Neural cell (in vitro differentiated cells): ENCODE measurements at regions not wholly inside any gene's neighbourhood (a gene's known extent, or its start where the extent isn't known, plus 50 kb on each side); places are given as distances from the start of the nearest gene placed in this dataset.

ENCODE experiments used
- H2AFZ ChIP-seq: fragments of 200-600, 300-800 bp; sonication (generic), shearing (Covaris generic); 2 replicates; pipeline ENCODE4 v1.6.0; 2014; ENCODE audit warnings: low read depth, mild to moderate bottlenecking, antibody characterized with exemption, low read length, moderate library complexity
- H3F3A ChIP-seq: fragments of 200-600 bp; shearing (Covaris generic); 2 replicates; pipeline ENCODE4 v1.6.1; 2016; ENCODE audit warnings: mild to moderate bottlenecking, moderate library complexity, mixed read lengths, antibody characterized with exemption, low read length; ENCODE audit not compliant: insufficient read depth, poor library complexity, severe bottlenecking
- H3K27ac ChIP-seq: fragments of 200-600, 300-800 bp; sonication (generic), shearing (Covaris generic); 2 replicates; pipeline ENCODE4 v1.5.1; 2014; ENCODE audit warnings: mild to moderate bottlenecking, low read length, moderate library complexity
- H3K27me3 ChIP-seq: fragments of 300-800, 200-600 bp; sonication (generic), shearing (Covaris generic); 2 replicates; pipeline ENCODE4 v1.6.0; 2014; ENCODE audit warnings: mild to moderate bottlenecking, low read depth, low read length, moderate library complexity; ENCODE audit not compliant: insufficient read depth
- H3K36me3 ChIP-seq: fragments of 300-800, 200-600 bp; sonication (generic), shearing (Covaris generic); 2 replicates; pipeline ENCODE4 v1.5.1; 2014; ENCODE audit warnings: mild to moderate bottlenecking, antibody characterized with exemption, low read length, moderate library complexity; ENCODE audit not compliant: insufficient read depth
- H3K4me2 ChIP-seq: fragments of 300-800, 200-600 bp; sonication (generic), shearing (Covaris generic); 2 replicates; pipeline ENCODE4 v1.6.0; 2014; ENCODE audit warnings: mild to moderate bottlenecking, low read length
- H3K4me3 ChIP-seq: fragments of 300-800, 200-600 bp; sonication (generic), shearing (Covaris generic); 2 replicates; pipeline ENCODE4 v1.5.1; 2014; ENCODE audit warnings: mild to moderate bottlenecking, low read length, moderate library complexity
- H3K79me2 ChIP-seq: fragments of 200-600 bp; shearing (Covaris generic); replicated peaks from 2 replicates; pipeline ENCODE4 v1.6.0; 2014; ENCODE audit warnings: mild to moderate bottlenecking, low read length, moderate library complexity; ENCODE audit not compliant: insufficient read depth
- H3K9ac ChIP-seq: fragments of 300-800, 200-600 bp; sonication (generic), shearing (Covaris generic); 2 replicates; pipeline ENCODE4 v1.6.1; 2016; ENCODE audit warnings: mild to moderate bottlenecking, low read length, mixed read lengths
- H3K9me2 ChIP-seq: fragments of 200-600 bp; shearing (Covaris generic); 2 replicates; pipeline ENCODE4 v1.6.1; 2016; ENCODE audit warnings: mild to moderate bottlenecking, low read length, mixed read lengths; ENCODE audit not compliant: insufficient read depth
- H3K9me3 ChIP-seq: fragments of 200-600, 300-800 bp; sonication (generic), shearing (Covaris generic); 2 replicates; pipeline ENCODE4 v1.6.1; 2016; ENCODE audit warnings: mild to moderate bottlenecking, mixed run types, low read length, moderate library complexity, mixed read lengths
- H4K20me1 ChIP-seq: fragments of 200-600 bp; shearing (Covaris generic); 2 replicates; pipeline ENCODE4 v1.6.1; 2016; ENCODE audit warnings: mild to moderate bottlenecking, mixed run types; ENCODE audit not compliant: insufficient read depth
- EP300 ChIP-seq: fragments of 450-650 bp; conservative IDR thresholded peaks from 2 replicates; pipeline ENCODE4 v1.6.1; 2014; ENCODE audit warnings: antibody characterized with exemption, mild to moderate bottlenecking, moderate library complexity; ENCODE audit not compliant: poor library complexity, severe bottlenecking
- EZH2 ChIP-seq: fragments of 200-600, 300-800 bp; shearing (Covaris generic), sonication (generic); IDR thresholded peaks from 2 replicates; pipeline ENCODE4 v1.6.1; 2014; ENCODE audit warnings: antibody characterized with exemption, low read length, borderline replicate concordance, mild to moderate bottlenecking; ENCODE audit not compliant: insufficient read depth, poor library complexity, severe bottlenecking
- MXI1 ChIP-seq: fragments of 450-650 bp; conservative IDR thresholded peaks from 2 replicates; pipeline ENCODE4 v1.6.1; 2014; ENCODE audit warnings: antibody characterized with exemption, mild to moderate bottlenecking; ENCODE audit not compliant: poor library complexity, severe bottlenecking
- POLR2AphosphoS5 ChIP-seq: IDR thresholded peaks from 2 replicates; pipeline ENCODE4 v1.6.1; 2012
- RAD21 ChIP-seq: fragments of 450-650 bp; conservative IDR thresholded peaks from 2 replicates; pipeline ENCODE4 v1.6.1; 2014; ENCODE audit warnings: antibody characterized with exemption, mild to moderate bottlenecking, moderate library complexity
- SMC3 ChIP-seq: fragments of 450-650 bp; conservative IDR thresholded peaks from 2 replicates; pipeline ENCODE4 v1.6.1; 2014; ENCODE audit warnings: antibody characterized with exemption, mild to moderate bottlenecking, moderate library complexity; ENCODE audit not compliant: poor library complexity
- TAF1 ChIP-seq: IDR thresholded peaks from 2 replicates; pipeline ENCODE4 v1.6.1; 2012; ENCODE audit warnings: low read depth
- TF ChIP-seq, protein P1 (sequence below): fragments of 450-650 bp; IDR thresholded peaks from 2 replicates; pipeline ENCODE4 v1.5.1; 2014; ENCODE audit warnings: antibody characterized with exemption, mild to moderate bottlenecking, moderate library complexity; ENCODE audit not compliant: poor library complexity, severe bottlenecking
- TF ChIP-seq, protein P2 (sequence below): IDR thresholded peaks from 2 replicates; pipeline ENCODE4 v1.6.1; 2012; ENCODE audit warnings: borderline replicate concordance

DNA sequence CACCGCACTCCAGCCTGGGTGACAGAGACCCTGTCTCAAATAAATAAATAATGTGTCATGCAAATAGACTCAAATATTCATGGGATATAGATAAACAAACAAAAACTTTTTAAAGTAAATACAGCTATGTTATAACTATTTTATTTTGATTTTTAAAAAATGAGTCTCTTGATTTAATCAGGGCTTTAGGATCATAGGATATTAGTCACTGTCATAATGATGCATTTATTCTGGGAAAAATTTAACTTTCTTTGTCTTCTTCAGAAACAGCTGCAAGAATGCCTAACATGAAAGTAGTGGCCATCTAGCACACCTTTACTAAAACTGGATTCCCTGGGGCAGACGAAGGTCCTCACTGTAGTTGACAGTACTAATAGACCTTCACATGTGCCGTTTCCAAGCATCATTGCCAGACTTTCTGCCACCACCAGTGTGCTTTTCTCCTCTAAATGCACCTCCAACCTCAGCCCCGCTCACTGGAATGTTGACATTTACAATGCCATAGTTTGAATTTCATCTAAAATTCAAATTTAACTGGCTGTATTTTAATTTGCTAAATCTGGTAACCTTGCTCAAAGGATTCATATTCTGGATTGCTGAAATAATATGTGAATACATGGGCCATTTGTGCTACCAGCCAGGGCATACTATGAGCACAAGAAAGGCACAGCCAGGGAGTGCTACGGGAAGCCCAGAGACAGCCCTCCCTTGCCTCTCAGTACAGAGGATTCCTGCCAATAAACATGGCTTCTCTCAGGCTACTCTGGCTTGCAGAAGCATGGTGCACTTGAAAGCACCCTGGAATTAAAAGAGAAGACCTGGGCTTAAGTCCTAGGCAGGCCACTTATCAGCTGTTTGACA lies 63.4 kb upstream of the ADO start:
- Histone ChIP-seq H3K27me3 (no peaks in the 10 kb centered on the region), H3K27ac (no peak overlapping the region), H2AFZ (no peak overlapping the region), H3K79me2 (no peaks in the 10 kb centered on the region), H3K9ac (no peak overlapping the region), H3K4me2 (no peak overlapping the region), H3K9me2 (no peaks in the 10 kb centered on the region), H3K36me3 (no peaks in the 10 kb centered on the region), H3K4me3 (no peak overlapping the region), H4K20me1 (no peaks in the 10 kb centered on the region), H3F3A (no peaks in the 10 kb centered on the region), H3K9me3 (no peaks in the 10 kb centered on the region)
- TF ChIP-seq, protein P1, sequence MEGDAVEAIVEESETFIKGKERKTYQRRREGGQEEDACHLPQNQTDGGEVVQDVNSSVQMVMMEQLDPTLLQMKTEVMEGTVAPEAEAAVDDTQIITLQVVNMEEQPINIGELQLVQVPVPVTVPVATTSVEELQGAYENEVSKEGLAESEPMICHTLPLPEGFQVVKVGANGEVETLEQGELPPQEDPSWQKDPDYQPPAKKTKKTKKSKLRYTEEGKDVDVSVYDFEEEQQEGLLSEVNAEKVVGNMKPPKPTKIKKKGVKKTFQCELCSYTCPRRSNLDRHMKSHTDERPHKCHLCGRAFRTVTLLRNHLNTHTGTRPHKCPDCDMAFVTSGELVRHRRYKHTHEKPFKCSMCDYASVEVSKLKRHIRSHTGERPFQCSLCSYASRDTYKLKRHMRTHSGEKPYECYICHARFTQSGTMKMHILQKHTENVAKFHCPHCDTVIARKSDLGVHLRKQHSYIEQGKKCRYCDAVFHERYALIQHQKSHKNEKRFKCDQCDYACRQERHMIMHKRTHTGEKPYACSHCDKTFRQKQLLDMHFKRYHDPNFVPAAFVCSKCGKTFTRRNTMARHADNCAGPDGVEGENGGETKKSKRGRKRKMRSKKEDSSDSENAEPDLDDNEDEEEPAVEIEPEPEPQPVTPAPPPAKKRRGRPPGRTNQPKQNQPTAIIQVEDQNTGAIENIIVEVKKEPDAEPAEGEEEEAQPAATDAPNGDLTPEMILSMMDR = no peak
- TF ChIP-seq EP300 (no peak), POLR2AphosphoS5 (no peak), RAD21 (no peak), SMC3 (no peak), TAF1 (no peak), MXI1 (no peak), EZH2 (no peak)
- TF ChIP-seq, protein P2, sequence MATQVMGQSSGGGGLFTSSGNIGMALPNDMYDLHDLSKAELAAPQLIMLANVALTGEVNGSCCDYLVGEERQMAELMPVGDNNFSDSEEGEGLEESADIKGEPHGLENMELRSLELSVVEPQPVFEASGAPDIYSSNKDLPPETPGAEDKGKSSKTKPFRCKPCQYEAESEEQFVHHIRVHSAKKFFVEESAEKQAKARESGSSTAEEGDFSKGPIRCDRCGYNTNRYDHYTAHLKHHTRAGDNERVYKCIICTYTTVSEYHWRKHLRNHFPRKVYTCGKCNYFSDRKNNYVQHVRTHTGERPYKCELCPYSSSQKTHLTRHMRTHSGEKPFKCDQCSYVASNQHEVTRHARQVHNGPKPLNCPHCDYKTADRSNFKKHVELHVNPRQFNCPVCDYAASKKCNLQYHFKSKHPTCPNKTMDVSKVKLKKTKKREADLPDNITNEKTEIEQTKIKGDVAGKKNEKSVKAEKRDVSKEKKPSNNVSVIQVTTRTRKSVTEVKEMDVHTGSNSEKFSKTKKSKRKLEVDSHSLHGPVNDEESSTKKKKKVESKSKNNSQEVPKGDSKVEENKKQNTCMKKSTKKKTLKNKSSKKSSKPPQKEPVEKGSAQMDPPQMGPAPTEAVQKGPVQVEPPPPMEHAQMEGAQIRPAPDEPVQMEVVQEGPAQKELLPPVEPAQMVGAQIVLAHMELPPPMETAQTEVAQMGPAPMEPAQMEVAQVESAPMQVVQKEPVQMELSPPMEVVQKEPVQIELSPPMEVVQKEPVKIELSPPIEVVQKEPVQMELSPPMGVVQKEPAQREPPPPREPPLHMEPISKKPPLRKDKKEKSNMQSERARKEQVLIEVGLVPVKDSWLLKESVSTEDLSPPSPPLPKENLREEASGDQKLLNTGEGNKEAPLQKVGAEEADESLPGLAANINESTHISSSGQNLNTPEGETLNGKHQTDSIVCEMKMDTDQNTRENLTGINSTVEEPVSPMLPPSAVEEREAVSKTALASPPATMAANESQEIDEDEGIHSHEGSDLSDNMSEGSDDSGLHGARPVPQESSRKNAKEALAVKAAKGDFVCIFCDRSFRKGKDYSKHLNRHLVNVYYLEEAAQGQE = no peak

DNA sequence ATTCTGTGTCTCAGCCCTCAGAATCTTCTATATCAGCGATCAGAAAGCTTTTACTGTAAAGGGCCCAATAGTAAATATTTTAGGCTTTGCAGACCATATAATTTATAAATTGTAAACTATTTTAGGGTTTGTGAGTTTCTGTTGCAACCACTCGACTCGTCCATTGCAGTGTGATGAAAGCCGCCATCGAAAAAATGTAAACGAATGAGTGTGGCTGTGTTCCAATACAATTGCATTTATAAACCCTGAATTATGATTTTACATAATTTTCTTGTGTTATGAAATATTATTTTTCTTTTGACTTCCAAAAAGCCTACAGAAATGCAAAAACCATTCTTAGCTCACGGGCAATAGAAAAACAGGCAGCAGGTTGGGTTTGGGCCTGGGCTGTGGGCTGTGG lies 62.5 kb upstream of the ADO start:
- Histone ChIP-seq H3K36me3 (no peaks in the 10 kb centered on the region), H2AFZ (no peak overlapping the region), H3K27me3 (no peaks in the 10 kb centered on the region), H3K27ac (no peak overlapping the region), H3K9me2 (no peaks in the 10 kb centered on the region), H3K9me3 (no peaks in the 10 kb centered on the region), H3F3A (no peaks in the 10 kb centered on the region), H3K79me2 (no peaks in the 10 kb centered on the region), H3K4me2 (no peak overlapping the region), H3K9ac (no peak overlapping the region), H3K4me3 (no peak overlapping the region), H4K20me1 (no peaks in the 10 kb centered on the region)
- TF ChIP-seq MXI1 (no peak), RAD21 (no peak), EZH2 (no peak), POLR2AphosphoS5 (no peak), TAF1 (no peak)
- TF ChIP-seq, protein P2 = no peak
